Eye (tissue), 1 donor: ENCODE measurements at regions not wholly inside any gene's neighbourhood (a gene's known extent, or its start where the extent isn't known, plus 50 kb on each side); places are given as distances from the start of the nearest gene placed in this dataset.
A peak's percentile ranks its signal among the peaks of the same experiment; 100 is the strongest.
"Not testable (repeated sequence)": the region's sequence is repeated elsewhere in the genome, so short reads cannot be mapped to it uniquely, and the experiment has no call there.

Experiments used
- DNase-seq: peaks from one replicate; pipeline ENCODE4 v3.0.0-alpha.2; 2015

- DNase-seq: no peak
Measured at GRCh38 chr7:87007038-87007437, 52.4 kb downstream of the ELAPOR2 start.

- DNase-seq: no peak
Measured at GRCh38 chr7:87004956-87005355, 54.5 kb downstream of the ELAPOR2 start.

- peak; percentile 78 for DNase-seq
Measured at GRCh38 chr7:87003872-87004798, 55.3 kb downstream of the ELAPOR2 start.

- no peak for DNase-seq
Measured at GRCh38 chr7:87001214-87001613, 58.2 kb downstream of the ELAPOR2 start.

- no peak for DNase-seq
Measured at GRCh38 chr7:87000344-87000743, 59.1 kb downstream of the ELAPOR2 start.

- DNase-seq: no peak
Measured at GRCh38 chr7:86999750-87000149, 59.7 kb downstream of the ELAPOR2 start.

GRCh38 chr7:86995814-86996213, 63.6 kb downstream of the ELAPOR2 start:
- DNase-seq: no peak

- no peak for DNase-seq
Measured at GRCh38 chr7:86995052-86995725, 64.3 kb downstream of the ELAPOR2 start.

- no peak for DNase-seq
Measured at GRCh38 chr7:86991771-86992191, 67.7 kb downstream of the ELAPOR2 start.

- no peak for DNase-seq
Measured at GRCh38 chr7:86991093-86991769, 68.2 kb downstream of the ELAPOR2 start.

- DNase-seq: no peak
Measured at GRCh38 chr7:86989407-86989806, 70.0 kb downstream of the ELAPOR2 start.

- DNase-seq: not testable (repeated sequence)
Measured at GRCh38 chr7:86987834-86988233, 71.6 kb downstream of the ELAPOR2 start.

GRCh38 chr7:86987358-86987757, 72.1 kb downstream of the ELAPOR2 start:
- DNase-seq: not testable (repeated sequence)

GRCh38 chr7:86985342-86985741, 74.1 kb downstream of the ELAPOR2 start:
- not testable (repeated sequence) for DNase-seq

- DNase-seq: not testable (repeated sequence)
Measured at GRCh38 chr7:86983654-86984053, 75.8 kb downstream of the ELAPOR2 start.

- not testable (repeated sequence) for DNase-seq
Measured at GRCh38 chr7:86981937-86982336, 77.5 kb downstream of the ELAPOR2 start.

- no peak for DNase-seq
Measured at GRCh38 chr7:86981127-86981526, 78.3 kb downstream of the ELAPOR2 start.

GRCh38 chr7:86980223-86980622, 79.2 kb downstream of the ELAPOR2 start:
- no peak for DNase-seq

GRCh38 chr7:86978808-86979506, 80.5 kb downstream of the ELAPOR2 start:
- no peak for DNase-seq

- DNase-seq: no peak
Measured at GRCh38 chr7:86976958-86977357, 82.5 kb downstream of the ELAPOR2 start.

GRCh38 chr7:86975914-86976313, 83.5 kb downstream of the ELAPOR2 start:
- no peak for DNase-seq

GRCh38 chr7:86975449-86975848, 84.0 kb downstream of the ELAPOR2 start:
- no peak for DNase-seq

- no peak for DNase-seq
Measured at GRCh38 chr7:86972072-86972471, 87.4 kb downstream of the ELAPOR2 start.
